GM13976 (cell line): ENCODE measurements at regions not wholly inside any gene's neighbourhood (a gene's known extent, or its start where the extent isn't known, plus 50 kb on each side); places are given as distances from the start of the nearest gene placed in this dataset.

Experiments
- DNase-seq: peaks from one replicate; pipeline ENCODE4 v3.0.0; 2012; ENCODE audit warnings: low spot score
- in situ Hi-C: fragments of 300-500 bp; cut with MboI; formaldehyde crosslinking; loops from one replicate; pipeline ENCODE4 v1.12.0; 2022; ENCODE audit warnings: low sequenced_read_pairs, mixed read lengths, inconsistent platforms; ENCODE audit not compliant: unreplicated experiment
- TF ChIP-seq, protein P1 (sequence below): IDR thresholded peaks from 2 replicates; pipeline ENCODE4 v1.5.1; 2012; ENCODE audit warnings: borderline replicate concordance, mild to moderate bottlenecking; ENCODE audit not compliant: insufficient read depth; ENCODE audit errors: extremely low read depth, missing control alignments, control extremely low read depth

DNA sequence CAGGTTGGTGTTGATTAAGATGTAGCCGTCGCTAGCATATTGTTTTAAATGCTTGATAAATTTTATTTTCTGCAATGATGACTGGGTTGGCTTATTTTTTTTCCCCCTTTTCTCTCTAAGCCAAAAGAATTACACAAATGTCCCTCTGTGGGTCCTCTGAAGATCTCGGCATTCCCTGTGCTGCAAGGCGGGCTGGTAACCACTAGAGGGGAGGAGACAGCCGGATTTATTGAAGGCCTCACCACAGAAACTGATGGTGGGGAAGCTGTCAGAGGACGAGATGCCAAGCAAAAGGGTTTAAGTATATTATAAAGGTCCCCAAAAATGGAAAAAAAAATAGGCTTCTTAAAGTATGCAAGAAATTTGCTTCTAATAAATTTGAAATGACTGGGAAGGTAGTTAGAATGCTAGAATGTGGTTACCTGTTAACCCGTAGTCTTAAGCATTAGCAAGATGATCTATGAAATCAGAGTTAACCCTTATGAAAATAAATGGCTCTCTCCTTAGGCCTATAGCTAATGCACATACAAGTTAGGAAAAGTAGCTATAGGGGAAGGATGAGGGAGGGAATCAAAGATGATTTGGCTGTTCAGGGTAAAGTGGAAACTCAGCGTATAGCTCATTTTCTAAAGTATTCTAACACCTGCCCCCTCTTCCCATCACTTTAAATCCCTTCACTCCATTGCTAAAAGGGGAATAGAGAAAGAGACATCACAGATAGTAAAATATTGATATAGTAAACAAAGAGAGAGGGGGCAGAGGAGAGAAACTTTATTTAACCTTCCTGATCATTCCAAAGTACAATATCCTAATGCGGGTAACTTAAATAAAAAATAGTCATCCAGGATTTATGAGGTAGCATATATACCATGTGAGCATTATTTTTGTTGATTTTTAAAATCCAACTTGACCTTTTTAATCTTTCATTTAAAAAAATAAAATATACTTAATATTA lies 894.5 kb upstream of the POU3F3 start:
- TF ChIP-seq, protein P1, sequence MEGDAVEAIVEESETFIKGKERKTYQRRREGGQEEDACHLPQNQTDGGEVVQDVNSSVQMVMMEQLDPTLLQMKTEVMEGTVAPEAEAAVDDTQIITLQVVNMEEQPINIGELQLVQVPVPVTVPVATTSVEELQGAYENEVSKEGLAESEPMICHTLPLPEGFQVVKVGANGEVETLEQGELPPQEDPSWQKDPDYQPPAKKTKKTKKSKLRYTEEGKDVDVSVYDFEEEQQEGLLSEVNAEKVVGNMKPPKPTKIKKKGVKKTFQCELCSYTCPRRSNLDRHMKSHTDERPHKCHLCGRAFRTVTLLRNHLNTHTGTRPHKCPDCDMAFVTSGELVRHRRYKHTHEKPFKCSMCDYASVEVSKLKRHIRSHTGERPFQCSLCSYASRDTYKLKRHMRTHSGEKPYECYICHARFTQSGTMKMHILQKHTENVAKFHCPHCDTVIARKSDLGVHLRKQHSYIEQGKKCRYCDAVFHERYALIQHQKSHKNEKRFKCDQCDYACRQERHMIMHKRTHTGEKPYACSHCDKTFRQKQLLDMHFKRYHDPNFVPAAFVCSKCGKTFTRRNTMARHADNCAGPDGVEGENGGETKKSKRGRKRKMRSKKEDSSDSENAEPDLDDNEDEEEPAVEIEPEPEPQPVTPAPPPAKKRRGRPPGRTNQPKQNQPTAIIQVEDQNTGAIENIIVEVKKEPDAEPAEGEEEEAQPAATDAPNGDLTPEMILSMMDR = peak; percentile 21
- in situ Hi-C loops = no loop called here
- peak; percentile 4 for DNase-seq

DNA sequence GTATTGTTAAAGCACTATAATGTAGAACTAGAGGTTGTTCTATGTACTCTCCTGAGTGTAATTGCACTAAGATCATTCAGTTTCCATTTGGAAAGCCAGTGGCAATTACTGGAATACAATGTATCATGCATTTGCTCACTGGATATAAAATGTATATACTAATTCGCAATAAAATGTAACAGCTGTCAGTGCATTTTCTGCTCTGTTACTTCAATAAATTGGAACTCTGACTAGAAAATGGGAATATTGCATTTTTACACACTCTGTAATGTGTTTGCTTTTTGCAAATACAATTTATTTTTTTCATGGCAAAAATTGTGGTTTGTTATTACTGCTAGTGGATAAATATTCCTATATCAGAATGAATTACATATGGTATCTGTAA lies 893.8 kb upstream of the POU3F3 start:
- no peak for DNase-seq
- TF ChIP-seq, protein P1 = no peak
- in situ Hi-C loops = no loop called here

- TF ChIP-seq, protein P1 = no peak
- no peak for DNase-seq
- in situ Hi-C loops = no loop called here
Observed at GRCh38 chr2:103960951-103961350, 893.0 kb upstream of the POU3F3 start.

DNA sequence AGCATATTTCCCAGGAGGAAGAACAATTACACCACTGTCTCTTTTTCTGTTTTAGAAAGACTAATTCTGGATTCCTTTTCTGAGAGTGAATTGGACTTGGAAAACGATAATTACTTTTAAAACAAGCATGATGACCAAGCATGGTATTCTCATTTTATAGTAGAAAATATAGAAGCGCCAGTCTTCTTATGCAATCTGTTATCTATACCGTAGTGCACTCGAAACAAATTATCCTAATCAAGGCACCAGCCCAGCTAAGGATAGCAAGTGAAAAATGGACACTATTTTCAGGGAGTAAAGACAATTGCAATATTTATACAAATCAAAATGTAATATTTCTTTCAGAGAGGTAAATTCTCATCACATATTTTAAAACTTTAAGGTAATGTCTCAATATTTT lies 892.1 kb upstream of the POU3F3 start:
- in situ Hi-C loops = no loop called here
- DNase-seq = no peak
- TF ChIP-seq, protein P1 = no peak

DNA sequence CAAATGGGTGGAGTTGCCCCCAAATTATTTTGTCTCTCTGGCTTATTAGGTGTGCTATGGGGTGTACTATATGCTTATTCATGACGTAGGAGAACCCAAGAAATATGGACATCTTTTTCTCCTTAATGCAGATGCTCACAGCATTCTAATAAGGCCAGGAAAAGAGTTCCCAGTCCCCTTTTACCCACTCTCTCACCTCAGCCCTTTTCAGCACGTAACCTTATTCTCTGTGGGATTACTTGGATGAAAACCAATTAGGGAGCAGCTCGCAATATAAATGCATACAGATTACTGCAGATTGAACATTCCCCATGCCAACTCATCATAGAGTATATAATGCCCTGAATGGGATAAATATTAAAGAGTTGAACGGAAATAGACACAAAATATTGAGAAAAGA lies 891.2 kb upstream of the POU3F3 start:
- TF ChIP-seq, protein P1 = no peak
- no peak for DNase-seq
- in situ Hi-C loops = no loop called here

GRCh38 chr2:103963146-103963725 lies 890.7 kb upstream of the POU3F3 start:
- in situ Hi-C loops = no loop called here
- DNase-seq = no peak
- TF ChIP-seq, protein P1 = no peak

DNA sequence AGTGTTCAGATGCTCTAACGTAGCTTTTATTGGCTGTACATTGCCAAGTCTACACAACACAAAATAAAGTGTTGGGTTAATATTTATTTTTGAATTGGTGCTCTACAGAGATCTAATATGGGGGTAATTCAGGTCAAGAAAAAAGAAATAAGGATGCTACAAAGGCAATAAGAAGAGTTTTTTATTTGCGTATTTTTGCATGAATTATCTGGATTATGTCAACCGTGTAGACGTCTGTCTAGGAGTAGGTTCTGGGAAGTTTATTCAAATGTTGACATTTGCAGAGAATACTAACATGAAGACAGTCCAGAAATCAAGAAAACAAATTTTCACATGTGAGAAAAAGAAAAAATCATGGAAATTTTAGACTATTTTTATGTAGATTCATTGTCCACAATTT lies 876.7 kb upstream of the POU3F3 start:
- in situ Hi-C loops = no loop called here
- TF ChIP-seq, protein P1 = no peak
- DNase-seq = no peak
